Liver (tissue), 3 donors: ENCODE measurements at regions not wholly inside any gene's neighbourhood (a gene's known extent, or its start where the extent isn't known, plus 50 kb on each side); places are given as distances from the start of the nearest gene placed in this dataset.

Experiments used
- EGR1 ChIP-seq, 2 donors: IDR thresholded peaks; 2 replicates each; pipeline ENCODE4 v1.6.1; 2016 to 2018; ENCODE audit warnings: antibody characterized with exemption in 2 of 2, low read depth in 2 of 2
- GABPA ChIP-seq, 2 donors: IDR thresholded peaks in 1 of 2; conservative IDR thresholded peaks in 1 of 2; 2 replicates each; pipeline ENCODE4 v1.6.1; 2016; ENCODE audit warnings: antibody characterized with exemption in 2 of 2, mild to moderate bottlenecking in 1 of 2, moderate library complexity in 1 of 2
- JUND ChIP-seq, 2 donors: IDR thresholded peaks; 2 replicates each; pipeline ENCODE4 v1.6.1; 2016; ENCODE audit warnings: antibody characterized with exemption in 2 of 2
- RXRA ChIP-seq, 2 donors: IDR thresholded peaks; 2 replicates each; pipeline ENCODE4 v1.6.1; 2017 to 2018; ENCODE audit warnings: antibody characterized with exemption in 2 of 2, mild to moderate bottlenecking in 1 of 2
- TF ChIP-seq, protein P1 (sequence below): fragments of 150-350 bp; IDR thresholded peaks from 2 replicates; pipeline ENCODE4 v1.5.1; 2017; ENCODE audit warnings: improper control_type of control experiment, low read depth, low read length; ENCODE audit not compliant: missing input control
- TF ChIP-seq, protein P2 (sequence below): IDR thresholded peaks from 2 replicates; pipeline ENCODE4 v1.6.1; 2016; ENCODE audit warnings: antibody characterized with exemption, mild to moderate bottlenecking
- TF ChIP-seq, protein P3 (sequence below): IDR thresholded peaks from 2 replicates; pipeline ENCODE4 v1.6.1; 2016; ENCODE audit warnings: antibody characterized with exemption
- TF ChIP-seq, protein P4 (sequence below): IDR thresholded peaks from 2 replicates; pipeline ENCODE4 v1.6.1; 2016; ENCODE audit warnings: antibody characterized with exemption
- donor health status: healthy.
- donor health status: healthy.

DNA sequence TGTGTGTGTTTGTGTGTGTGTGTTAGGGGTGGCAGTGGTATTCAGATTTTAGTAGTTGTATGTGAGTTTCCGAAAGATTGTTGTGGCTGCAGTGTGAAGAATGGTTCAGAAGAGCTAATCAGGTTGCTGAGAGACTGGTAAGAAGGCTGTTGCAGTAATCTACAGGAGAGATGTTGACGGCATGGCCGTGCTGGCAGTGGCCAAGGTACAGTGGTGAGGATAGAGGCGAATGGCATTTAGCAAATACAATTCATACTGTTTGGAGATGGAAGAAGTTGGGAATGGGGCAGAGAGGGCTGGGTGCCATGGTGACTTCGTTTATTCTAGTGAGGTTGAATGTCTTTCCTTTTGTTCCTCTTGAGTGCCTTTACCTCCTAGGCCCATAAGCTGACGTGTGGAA lies 77.5 kb upstream of the SPATA31D4 start:
- TF ChIP-seq RXRA (IDR thresholded peaks at IDR 0.05) (no peak), GABPA (IDR thresholded peaks at IDR 0.05 in 1 of 2, conservative IDR thresholded peaks at IDR 0.05 in 1 of 2) (no peak), JUND (IDR thresholded peaks at IDR 0.05) (no peak), EGR1 (IDR thresholded peaks at IDR 0.05; ENCODE audit: low read depth in 2 of 2) (no peak)
- TF ChIP-seq, protein P1, sequence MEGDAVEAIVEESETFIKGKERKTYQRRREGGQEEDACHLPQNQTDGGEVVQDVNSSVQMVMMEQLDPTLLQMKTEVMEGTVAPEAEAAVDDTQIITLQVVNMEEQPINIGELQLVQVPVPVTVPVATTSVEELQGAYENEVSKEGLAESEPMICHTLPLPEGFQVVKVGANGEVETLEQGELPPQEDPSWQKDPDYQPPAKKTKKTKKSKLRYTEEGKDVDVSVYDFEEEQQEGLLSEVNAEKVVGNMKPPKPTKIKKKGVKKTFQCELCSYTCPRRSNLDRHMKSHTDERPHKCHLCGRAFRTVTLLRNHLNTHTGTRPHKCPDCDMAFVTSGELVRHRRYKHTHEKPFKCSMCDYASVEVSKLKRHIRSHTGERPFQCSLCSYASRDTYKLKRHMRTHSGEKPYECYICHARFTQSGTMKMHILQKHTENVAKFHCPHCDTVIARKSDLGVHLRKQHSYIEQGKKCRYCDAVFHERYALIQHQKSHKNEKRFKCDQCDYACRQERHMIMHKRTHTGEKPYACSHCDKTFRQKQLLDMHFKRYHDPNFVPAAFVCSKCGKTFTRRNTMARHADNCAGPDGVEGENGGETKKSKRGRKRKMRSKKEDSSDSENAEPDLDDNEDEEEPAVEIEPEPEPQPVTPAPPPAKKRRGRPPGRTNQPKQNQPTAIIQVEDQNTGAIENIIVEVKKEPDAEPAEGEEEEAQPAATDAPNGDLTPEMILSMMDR, result no peak
- TF ChIP-seq, protein P2, sequence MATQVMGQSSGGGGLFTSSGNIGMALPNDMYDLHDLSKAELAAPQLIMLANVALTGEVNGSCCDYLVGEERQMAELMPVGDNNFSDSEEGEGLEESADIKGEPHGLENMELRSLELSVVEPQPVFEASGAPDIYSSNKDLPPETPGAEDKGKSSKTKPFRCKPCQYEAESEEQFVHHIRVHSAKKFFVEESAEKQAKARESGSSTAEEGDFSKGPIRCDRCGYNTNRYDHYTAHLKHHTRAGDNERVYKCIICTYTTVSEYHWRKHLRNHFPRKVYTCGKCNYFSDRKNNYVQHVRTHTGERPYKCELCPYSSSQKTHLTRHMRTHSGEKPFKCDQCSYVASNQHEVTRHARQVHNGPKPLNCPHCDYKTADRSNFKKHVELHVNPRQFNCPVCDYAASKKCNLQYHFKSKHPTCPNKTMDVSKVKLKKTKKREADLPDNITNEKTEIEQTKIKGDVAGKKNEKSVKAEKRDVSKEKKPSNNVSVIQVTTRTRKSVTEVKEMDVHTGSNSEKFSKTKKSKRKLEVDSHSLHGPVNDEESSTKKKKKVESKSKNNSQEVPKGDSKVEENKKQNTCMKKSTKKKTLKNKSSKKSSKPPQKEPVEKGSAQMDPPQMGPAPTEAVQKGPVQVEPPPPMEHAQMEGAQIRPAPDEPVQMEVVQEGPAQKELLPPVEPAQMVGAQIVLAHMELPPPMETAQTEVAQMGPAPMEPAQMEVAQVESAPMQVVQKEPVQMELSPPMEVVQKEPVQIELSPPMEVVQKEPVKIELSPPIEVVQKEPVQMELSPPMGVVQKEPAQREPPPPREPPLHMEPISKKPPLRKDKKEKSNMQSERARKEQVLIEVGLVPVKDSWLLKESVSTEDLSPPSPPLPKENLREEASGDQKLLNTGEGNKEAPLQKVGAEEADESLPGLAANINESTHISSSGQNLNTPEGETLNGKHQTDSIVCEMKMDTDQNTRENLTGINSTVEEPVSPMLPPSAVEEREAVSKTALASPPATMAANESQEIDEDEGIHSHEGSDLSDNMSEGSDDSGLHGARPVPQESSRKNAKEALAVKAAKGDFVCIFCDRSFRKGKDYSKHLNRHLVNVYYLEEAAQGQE, result no peak
- TF ChIP-seq, protein P3, sequence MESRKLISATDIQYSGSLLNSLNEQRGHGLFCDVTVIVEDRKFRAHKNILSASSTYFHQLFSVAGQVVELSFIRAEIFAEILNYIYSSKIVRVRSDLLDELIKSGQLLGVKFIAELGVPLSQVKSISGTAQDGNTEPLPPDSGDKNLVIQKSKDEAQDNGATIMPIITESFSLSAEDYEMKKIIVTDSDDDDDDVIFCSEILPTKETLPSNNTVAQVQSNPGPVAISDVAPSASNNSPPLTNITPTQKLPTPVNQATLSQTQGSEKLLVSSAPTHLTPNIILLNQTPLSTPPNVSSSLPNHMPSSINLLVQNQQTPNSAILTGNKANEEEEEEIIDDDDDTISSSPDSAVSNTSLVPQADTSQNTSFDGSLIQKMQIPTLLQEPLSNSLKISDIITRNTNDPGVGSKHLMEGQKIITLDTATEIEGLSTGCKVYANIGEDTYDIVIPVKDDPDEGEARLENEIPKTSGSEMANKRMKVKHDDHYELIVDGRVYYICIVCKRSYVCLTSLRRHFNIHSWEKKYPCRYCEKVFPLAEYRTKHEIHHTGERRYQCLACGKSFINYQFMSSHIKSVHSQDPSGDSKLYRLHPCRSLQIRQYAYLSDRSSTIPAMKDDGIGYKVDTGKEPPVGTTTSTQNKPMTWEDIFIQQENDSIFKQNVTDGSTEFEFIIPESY, result no peak
- TF ChIP-seq, protein P4, sequence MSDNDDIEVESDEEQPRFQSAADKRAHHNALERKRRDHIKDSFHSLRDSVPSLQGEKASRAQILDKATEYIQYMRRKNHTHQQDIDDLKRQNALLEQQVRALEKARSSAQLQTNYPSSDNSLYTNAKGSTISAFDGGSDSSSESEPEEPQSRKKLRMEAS, result no peak
